ENCODE measurements at regions not wholly inside any gene's neighbourhood (a gene's known extent, or its start where the extent isn't known, plus 50 kb on each side); places are given as distances from the start of the nearest gene placed in this dataset.

- TF ChIP-seq CTCF (IDR thresholded peaks at IDR 0.05) (no peak), POLR2A (IDR thresholded peaks at IDR 0.05) (no peak)
Observed at GRCh38 chr4:57412259-57413054, 302.3 kb upstream of the IGFBP7 start.
